Stomach (tissue), 4 donors: ENCODE measurements at regions not wholly inside any gene's neighbourhood (a gene's known extent, or its start where the extent isn't known, plus 50 kb on each side); places are given as distances from the start of the nearest gene placed in this dataset.

ENCODE experiments used
- CTCF ChIP-seq, 7 experiments: fragments of 450-650 bp in 4 of 7; fragments of 200-600 bp in 3 of 7; sonication (generic) in 3 of 7; IDR thresholded peaks; one replicate each; pipeline ENCODE4 v1.5.1; 2016 to 2019; ENCODE audit warnings: antibody characterized with exemption in 7 of 7, control low read depth in 2 of 7, mild to moderate bottlenecking in 1 of 7
- POLR2A ChIP-seq, 4 donors: fragments of 450-650 bp; IDR thresholded peaks; one replicate each; pipeline ENCODE4 v1.6.1; 2016; ENCODE audit warnings: antibody characterized with exemption in 4 of 4, control low read depth in 2 of 4, mild to moderate bottlenecking in 1 of 4, moderate library complexity in 1 of 4
- POLR2AphosphoS5 ChIP-seq, 3 donors: sonication (generic); formaldehyde crosslinking; IDR thresholded peaks; one replicate each; pipeline ENCODE4 v1.6.1; 2016; ENCODE audit warnings: antibody characterized with exemption in 3 of 3

DNA sequence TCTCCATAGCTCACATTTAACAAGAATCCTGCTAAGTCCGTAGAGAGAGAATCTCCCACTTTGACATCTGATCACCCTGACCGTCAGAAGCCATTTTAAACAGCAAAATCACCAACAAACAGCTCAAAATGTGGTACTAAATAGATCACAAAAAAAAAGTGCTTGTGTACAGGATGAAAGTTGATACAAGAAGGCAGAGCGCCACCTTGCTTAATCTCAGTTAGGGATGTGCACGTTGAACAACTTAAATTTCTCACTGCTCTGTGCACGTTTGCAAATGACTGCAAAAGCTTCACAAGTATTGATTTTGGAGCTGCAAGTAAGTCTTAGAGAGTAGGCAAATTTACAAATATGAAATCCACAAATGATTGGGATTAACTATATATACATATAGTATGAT is 63.1 kb upstream of the NREP start:
- TF ChIP-seq POLR2A (IDR thresholded peaks at IDR 0.05): no peak
- no peak for TF ChIP-seq CTCF (IDR thresholded peaks at IDR 0.05)
- TF ChIP-seq POLR2AphosphoS5 (IDR thresholded peaks at IDR 0.05): no peak
